ENCODE measurements at regions not wholly inside any gene's neighbourhood (a gene's known extent, or its start where the extent isn't known, plus 50 kb on each side); places are given as distances from the start of the nearest gene placed in this dataset.

DNA sequence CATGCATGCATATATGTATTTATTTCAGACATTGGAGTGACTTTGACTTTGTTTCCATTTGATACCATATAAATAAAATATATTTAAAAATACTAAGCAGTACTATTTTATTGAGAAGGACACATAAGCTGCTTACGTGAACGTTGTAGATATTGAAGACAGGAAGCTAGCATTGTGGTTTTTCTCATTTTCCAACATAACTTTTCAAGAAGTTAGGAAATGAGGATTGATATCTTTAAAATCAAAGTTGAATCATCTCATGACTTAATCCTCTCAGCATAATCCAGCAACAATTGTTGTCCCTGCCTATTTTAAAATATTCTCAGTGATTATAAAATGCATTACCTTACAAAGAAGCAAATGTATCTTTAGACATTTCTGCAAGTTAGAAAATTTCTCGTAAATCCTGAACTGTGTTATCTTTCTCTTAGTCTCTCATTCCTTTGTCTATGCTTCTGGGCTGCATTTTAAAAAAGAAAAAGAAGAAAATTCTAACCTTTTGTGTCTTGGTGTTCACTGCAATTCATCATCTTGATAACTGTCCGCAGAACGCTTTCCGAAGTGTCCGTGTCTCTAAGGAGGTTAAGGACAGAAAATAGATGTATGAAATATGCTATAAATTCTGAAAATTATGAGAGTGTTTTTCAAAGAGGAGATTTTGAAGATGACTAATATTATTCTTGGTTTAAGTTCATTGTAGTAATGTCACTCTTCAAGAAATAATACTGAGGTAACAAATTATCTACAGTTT, 1089.9 kb upstream of the CDH6 start:
- no peak for TF ChIP-seq POLR2A (IDR thresholded peaks at IDR 0.05)
- TF ChIP-seq CTCF (IDR thresholded peaks at IDR 0.05), result no peak

Data from body of pancreas (tissue), 4 donors.